Body of pancreas (tissue), 4 donors: ENCODE measurements at regions not wholly inside any gene's neighbourhood (a gene's known extent, or its start where the extent isn't known, plus 50 kb on each side); places are given as distances from the start of the nearest gene placed in this dataset.

Experiments
- ATAC-seq: fragments of 150-250 bp; one replicate; pipeline ENCODE4 v1.9.1; 2016
- DNase-seq, 4 donors: peaks; one replicate each; pipeline ENCODE4 v3.0.0-alpha.2; 2019
- H3K27ac ChIP-seq, 4 donors: fragments of 200-600 bp; sonication (generic); 1 replicate in 3 of 4; 2 replicates in 1 of 4; pipeline versions ENCODE4 v1.5.1 to v1.6.1; 2016 to 2019; ENCODE audit warnings: mild to moderate bottlenecking in 1 of 4, mixed read lengths in 1 of 4, moderate library complexity in 1 of 4
- H3K27me3 ChIP-seq, 2 donors: fragments of 200-600 bp; sonication (generic); one replicate each; pipeline ENCODE4 v1.6.0; 2016; ENCODE audit warnings: mild to moderate bottlenecking in 1 of 2
- H3K36me3 ChIP-seq, 2 donors: fragments of 200-600 bp; sonication (generic); replicated peaks in 1 of 2; 2 replicates each; pipeline ENCODE4 v1.5.1; 2016; ENCODE audit warnings: low read depth in 2 of 2; ENCODE audit not compliant: insufficient read depth in 1 of 2
- H3K4me1 ChIP-seq: fragments of 200-600 bp; sonication (generic); one replicate; pipeline ENCODE4 v1.6.0; 2016
- H3K4me3 ChIP-seq, 2 donors: fragments of 200-600 bp; sonication (generic); 1 replicate in 1 of 2; 2 replicates in 1 of 2; pipeline ENCODE4 v1.5.1; 2016 to 2019
- H3K9me3 ChIP-seq, 3 donors: fragments of 200-600 bp; sonication (generic); 1 replicate in 2 of 3; 2 replicates in 1 of 3; pipeline ENCODE4 v1.5.1; 2016
- CTCF ChIP-seq, 7 experiments: fragments of 450-650 bp in 4 of 7; fragments of 200-600 bp in 3 of 7; sonication (generic) in 3 of 7; IDR thresholded peaks; one replicate each; pipeline ENCODE4 v1.5.1; 2016 to 2019; ENCODE audit warnings: antibody characterized with exemption in 7 of 7
- POLR2A ChIP-seq, 3 donors: fragments of 450-650 bp; IDR thresholded peaks; one replicate each; pipeline ENCODE4 v1.6.1; 2016; ENCODE audit warnings: antibody characterized with exemption in 3 of 3, mild to moderate bottlenecking in 2 of 3
- WGBS, 2 donors: methylation state at CpG; one replicate each; pipeline ENCODE4 v1.1.5; 2017; 5-methylcytosine and 5-hydroxymethylcytosine counted together
- intact Hi-C: fragments of 100-400 bp; cut with DNase I; formaldehyde crosslinking; loops from one replicate; pipeline ENCODE4 v1.15.1; 2023

GRCh38 chr17:72534265-72534664 lies 413.4 kb downstream of the SOX9 start:
- TF ChIP-seq POLR2A (IDR thresholded peaks at IDR 0.05) (no peak), CTCF (IDR thresholded peaks at IDR 0.05) (no peak)
- H3K4me1 ChIP-seq = peaks cover 7% of the 10 kb centered on the region
- 83 to 91% methylated on average over 2 of the region's 2 CpGs for WGBS, 2 donors
- no peaks in the 10 kb centered on the region for H3K36me3 ChIP-seq
- DNase-seq = no peak
- H3K9me3 ChIP-seq = no peaks in the 10 kb centered on the region
- no peak overlapping the region for H3K27ac ChIP-seq
- intact Hi-C loops = loop anchor here (10.0 kb wide), 1 partner anchor 409 kb away; the partner anchor contains the start of gene SOX9
- no peak for ATAC-seq
- no peak overlapping the region for H3K4me3 ChIP-seq
- H3K27me3 ChIP-seq = no peaks in the 10 kb centered on the region

- no peaks in the 10 kb centered on the region for H3K9me3 ChIP-seq
- H3K36me3 ChIP-seq = no peaks in the 10 kb centered on the region
- H3K4me3 ChIP-seq = no peak overlapping the region
- no peak for TF ChIP-seq CTCF (IDR thresholded peaks at IDR 0.05)
- TF ChIP-seq POLR2A (IDR thresholded peaks at IDR 0.05) = no peak
- H3K27ac ChIP-seq = no peak overlapping the region
- peaks cover 6% of the 10 kb centered on the region for H3K4me1 ChIP-seq
- ATAC-seq (no peak), DNase-seq (no peak)
- intact Hi-C loops = loop anchor here (10.0 kb wide), 1 partner anchor 410 kb away; the partner anchor contains the start of gene SOX9
- 73 to 87% methylated on average over 3 of the region's 3 CpGs for WGBS, 2 donors
- H3K27me3 ChIP-seq = no peaks in the 10 kb centered on the region
Observed at GRCh38 chr17:72534776-72535175, 414.0 kb downstream of the SOX9 start.

- Histone ChIP-seq H3K4me1 (peaks cover 9% of the 10 kb centered on the region), H3K36me3 (no peaks in the 10 kb centered on the region), H3K4me3 (no peak overlapping the region), H3K27me3 (no peaks in the 10 kb centered on the region), H3K27ac (no peak overlapping the region), H3K9me3 (no peaks in the 10 kb centered on the region)
- intact Hi-C loops = loop anchor here (10.0 kb wide), 1 partner anchor 411 kb away; the partner anchor contains the start of gene SOX9
- no peak for TF ChIP-seq CTCF (IDR thresholded peaks at IDR 0.05)
- ATAC-seq (no peak), DNase-seq (no peak)
- WGBS, 2 donors = 72 to 79% methylated on average over 3 to 4 of the region's 4 CpGs
Observed at GRCh38 chr17:72535346-72535745, 414.5 kb downstream of the SOX9 start.

- no peaks in the 10 kb centered on the region for H3K9me3 ChIP-seq
Observed at GRCh38 chr17:72535779-72536178, 415.0 kb downstream of the SOX9 start.

More at GRCh38 chr17:72535779-72536178, 415.0 kb downstream of the SOX9 start:
- WGBS, 2 donors = 90 to 95% methylated on average over 5 of the region's 5 CpGs
- H3K4me1 ChIP-seq = peaks cover 12% of the 10 kb centered on the region
- H3K4me3 ChIP-seq = no peak overlapping the region
- ATAC-seq (no peak), DNase-seq (no peak)
- H3K27ac ChIP-seq = no peak overlapping the region
- no peak for TF ChIP-seq CTCF (IDR thresholded peaks at IDR 0.05)
- TF ChIP-seq POLR2A (IDR thresholded peaks at IDR 0.05) = no peak
- H3K27me3 ChIP-seq = no peaks in the 10 kb centered on the region
- intact Hi-C loops = loop anchor here (10.0 kb wide), 1 partner anchor 411 kb away; the partner anchor contains the start of gene SOX9
- no peaks in the 10 kb centered on the region for H3K36me3 ChIP-seq
